Heart right ventricle (tissue), 16 donors: ENCODE measurements at regions not wholly inside any gene's neighbourhood (a gene's known extent, or its start where the extent isn't known, plus 50 kb on each side); places are given as distances from the start of the nearest gene placed in this dataset.

Experiments
- ATAC-seq, 8 donors: fragments of 200-7000 bp; cut with Tn5 transposase; one replicate each; pipeline ENCODE4 v1.9.1; 2020; ENCODE audit warnings: mild to moderate bottlenecking in 8 of 8, moderate library complexity in 8 of 8, moderate number of reproducible peaks in 1 of 8
- DNase-seq, 2 donors: peaks; one replicate each; pipeline ENCODE4 v3.0.0-alpha.2; 2020
- H3K27ac ChIP-seq, 10 donors: fragments of 200-600 bp; sonication (generic) in 2 of 10; one replicate each; pipeline versions ENCODE4 v1.5.0 to v1.8.0; 2020 to 2022; ENCODE audit warnings: mild to moderate bottlenecking in 3 of 10
- H3K27me3 ChIP-seq, 7 donors: fragments of 200-600 bp; one replicate each; pipeline ENCODE4 v1.8.0; 2021 to 2022; ENCODE audit warnings: mild to moderate bottlenecking in 2 of 7
- H3K36me3 ChIP-seq, 9 donors: fragments of 200-600 bp; sonication (generic) in 1 of 9; one replicate each; pipeline versions ENCODE4 v1.5.0 to v1.8.0; 2020 to 2022; ENCODE audit warnings: mild to moderate bottlenecking in 2 of 9
- H3K4me1 ChIP-seq, 9 donors: fragments of 200-600 bp; sonication (generic) in 1 of 9; one replicate each; pipeline versions ENCODE4 v1.5.0 to v1.8.0; 2020 to 2022; ENCODE audit warnings: mild to moderate bottlenecking in 4 of 9
- H3K4me3 ChIP-seq, 10 donors: fragments of 200-600 bp; sonication (generic) in 2 of 10; one replicate each; pipeline versions ENCODE4 v1.5.0 to v1.8.0; 2020 to 2022; ENCODE audit warnings: mild to moderate bottlenecking in 7 of 10, moderate library complexity in 2 of 10
- H3K9me3 ChIP-seq, 11 donors: fragments of 200-600 bp in 10 of 11; sonication (generic) in 2 of 11; one replicate each; pipeline versions ENCODE4 v1.5.0 to v1.8.0; 2013 to 2022; ENCODE audit warnings: mild to moderate bottlenecking in 2 of 11, control low read depth in 1 of 11, moderate library complexity in 1 of 11
- whole genome bisulfite sequencing, 2 donors: extraction: QIAGEN DNeasy Blood & Tissue Kit; methylation state at CpG; one replicate each; pipeline ENCODE4 v1.1.7; 2013; ENCODE audit warnings: inconsistent platforms in 1 of 2; 5-methylcytosine and 5-hydroxymethylcytosine counted together
- intact Hi-C, 10 donors: fragments of 100-400 bp; cut with DNase I; formaldehyde crosslinking; loops; one replicate each; pipeline versions ENCODE4 v1.11.1 to v1.14.2; 2022
- TF ChIP-seq, protein P1 (sequence below), 9 donors: fragments of 200-600 bp; sonication (generic) in 2 of 9; IDR thresholded peaks; one replicate each; pipeline versions ENCODE4 v1.5.0 to v1.8.0; 2021 to 2022; ENCODE audit warnings: antibody characterized with exemption in 9 of 9, mild to moderate bottlenecking in 5 of 9, moderate library complexity in 1 of 9
- donor health status: Arrhythmogenic right ventricular cardiomyopathy.
- donor health status: ischemic (EF 13 %, LVEDD 7.1; RV severe dilation, severe dysfunction).
- donor health status: healthy with polysubstance abuse.
- donor health status: DM: no; HTN: yes; CAD: no.
- donor health status: DM: no; HTN: no; CAD: no.
- donor health status: ischemic (EF 25% LVEDD 6.9; RV normal size, moderate dysfunction).
- donor health status: ischemic (EF 25% LVEDD 5.7; RV mildly dilated, moderate dysfunction).
- donor health status: healthy.
- donor health status: DM: yes; HTN: yes; CAD: no.
- donor health status: Ischemic cardiomyopathy.
- donor health status: ischemic (EF 35%, LVEDD 5.7; RV mildly dilated, moderate dysfunction).
- donor health status: nonischemic (EF 11% LVEDD 7.7; RV severe dilation, severe dysfunction).
- donor health status: DM: yes; HTN: yes; CAD: no.
- donor health status: PGD.
- donor health status: ischemic (EF 29% LVEDD 5.4; RV normal size, mild dysfunction).
- donor health status: nonischemic (EF 23%, LVEDD 6.1; RV moderate dilation, normal function).

DNA sequence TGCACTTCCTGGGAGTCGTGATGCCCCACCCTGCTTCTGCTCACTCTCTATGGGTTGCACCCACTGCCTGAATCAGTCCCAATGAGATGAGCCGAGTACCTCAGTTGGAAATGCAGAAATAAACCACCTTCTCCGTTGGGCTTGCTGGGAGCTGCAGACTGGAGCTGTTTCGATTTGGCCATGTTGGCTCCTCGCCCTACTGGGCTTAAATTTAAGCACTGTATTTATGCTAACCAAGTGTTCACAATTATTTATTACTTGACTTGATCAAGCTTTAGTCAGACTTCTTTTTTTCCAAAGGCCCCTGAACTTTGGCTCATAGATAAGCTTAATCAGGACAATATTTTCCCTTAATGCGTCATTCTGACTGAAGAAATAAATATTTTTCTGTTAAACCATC lies 1072.4 kb upstream of the CDH9 start:
- Histone ChIP-seq H3K4me3 (no peak overlapping the region), H3K27ac (no peak overlapping the region), H3K4me1 (no peaks in the 10 kb centered on the region), H3K27me3 (no peaks in the 10 kb centered on the region), H3K36me3 (no peaks in the 10 kb centered on the region), H3K9me3 (no peaks in the 10 kb centered on the region)
- 59 to 71% methylated on average over 6 of the region's 6 CpGs for WGBS, 2 donors
- intact Hi-C loops = no loop called here
- TF ChIP-seq, protein P1, sequence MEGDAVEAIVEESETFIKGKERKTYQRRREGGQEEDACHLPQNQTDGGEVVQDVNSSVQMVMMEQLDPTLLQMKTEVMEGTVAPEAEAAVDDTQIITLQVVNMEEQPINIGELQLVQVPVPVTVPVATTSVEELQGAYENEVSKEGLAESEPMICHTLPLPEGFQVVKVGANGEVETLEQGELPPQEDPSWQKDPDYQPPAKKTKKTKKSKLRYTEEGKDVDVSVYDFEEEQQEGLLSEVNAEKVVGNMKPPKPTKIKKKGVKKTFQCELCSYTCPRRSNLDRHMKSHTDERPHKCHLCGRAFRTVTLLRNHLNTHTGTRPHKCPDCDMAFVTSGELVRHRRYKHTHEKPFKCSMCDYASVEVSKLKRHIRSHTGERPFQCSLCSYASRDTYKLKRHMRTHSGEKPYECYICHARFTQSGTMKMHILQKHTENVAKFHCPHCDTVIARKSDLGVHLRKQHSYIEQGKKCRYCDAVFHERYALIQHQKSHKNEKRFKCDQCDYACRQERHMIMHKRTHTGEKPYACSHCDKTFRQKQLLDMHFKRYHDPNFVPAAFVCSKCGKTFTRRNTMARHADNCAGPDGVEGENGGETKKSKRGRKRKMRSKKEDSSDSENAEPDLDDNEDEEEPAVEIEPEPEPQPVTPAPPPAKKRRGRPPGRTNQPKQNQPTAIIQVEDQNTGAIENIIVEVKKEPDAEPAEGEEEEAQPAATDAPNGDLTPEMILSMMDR (IDR thresholded peaks at IDR 0.05) = no peak
- ATAC-seq (no peak), DNase-seq (no peak)

DNA sequence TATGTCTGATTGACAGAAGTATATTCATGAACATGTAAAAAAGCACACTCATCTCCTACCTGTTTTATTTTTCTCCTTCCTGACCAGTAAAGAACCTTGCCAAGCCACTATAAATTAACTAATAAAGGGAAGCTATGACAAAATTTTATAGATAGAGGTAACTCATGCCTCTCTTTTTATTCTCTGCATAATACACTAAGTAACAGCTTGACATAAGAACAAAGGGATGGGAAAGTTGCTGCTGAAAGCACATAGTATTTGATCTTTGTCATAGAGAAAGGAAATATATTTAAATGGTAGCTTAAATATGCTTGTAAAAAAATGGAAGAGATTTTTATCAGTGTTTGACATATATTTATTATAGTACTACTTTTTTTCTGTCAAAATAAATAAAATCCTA lies 1065.7 kb upstream of the CDH9 start:
- intact Hi-C loops = no loop called here
- ATAC-seq (no peak), DNase-seq (no peak)
- Histone ChIP-seq H3K27ac (no peak overlapping the region), H3K4me1 (no peaks in the 10 kb centered on the region), H3K9me3 (peaks cover 0 to 4% (median 0%) of the 10 kb centered on the region in 11 donors), H3K4me3 (no peak overlapping the region), H3K36me3 (no peaks in the 10 kb centered on the region), H3K27me3 (no peaks in the 10 kb centered on the region)
- TF ChIP-seq, protein P1 (IDR thresholded peaks at IDR 0.05) = no peak

DNA sequence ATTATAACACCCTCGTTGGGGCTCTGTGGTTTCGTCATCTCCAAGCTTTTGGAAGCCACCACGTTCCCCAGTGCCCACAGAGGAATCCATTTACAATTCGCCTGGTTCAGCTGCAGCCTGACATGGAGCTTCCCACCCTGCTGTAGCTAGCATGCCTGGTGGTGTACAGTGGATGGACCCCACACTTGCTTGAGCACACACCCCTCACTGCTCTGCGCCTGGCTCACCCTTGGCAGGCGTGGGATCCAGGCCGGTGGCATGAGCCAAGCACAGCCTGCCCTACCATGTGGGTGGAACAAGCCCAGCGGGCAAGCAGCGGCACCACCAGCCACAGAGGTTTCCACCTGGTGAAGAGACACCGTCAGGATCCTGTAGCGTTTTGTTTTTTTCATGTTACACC lies 1045.7 kb upstream of the CDH9 start:
- no peaks in the 10 kb centered on the region for H3K4me1 ChIP-seq
- DNase-seq = no peak
- H3K36me3 ChIP-seq = no peaks in the 10 kb centered on the region
- no peaks in the 10 kb centered on the region for H3K27me3 ChIP-seq
- no peak for ATAC-seq
- 85 to 87% methylated on average over 11 of the region's 11 CpGs for WGBS, 2 donors
- H3K27ac ChIP-seq = no peak overlapping the region
- H3K9me3 ChIP-seq = peaks cover 0 to 11% (median 0%) of the 10 kb centered on the region in 11 donors
- H3K4me3 ChIP-seq = no peak overlapping the region
- TF ChIP-seq, protein P1 (IDR thresholded peaks at IDR 0.05) = no peak
- intact Hi-C loops = no loop called here

DNA sequence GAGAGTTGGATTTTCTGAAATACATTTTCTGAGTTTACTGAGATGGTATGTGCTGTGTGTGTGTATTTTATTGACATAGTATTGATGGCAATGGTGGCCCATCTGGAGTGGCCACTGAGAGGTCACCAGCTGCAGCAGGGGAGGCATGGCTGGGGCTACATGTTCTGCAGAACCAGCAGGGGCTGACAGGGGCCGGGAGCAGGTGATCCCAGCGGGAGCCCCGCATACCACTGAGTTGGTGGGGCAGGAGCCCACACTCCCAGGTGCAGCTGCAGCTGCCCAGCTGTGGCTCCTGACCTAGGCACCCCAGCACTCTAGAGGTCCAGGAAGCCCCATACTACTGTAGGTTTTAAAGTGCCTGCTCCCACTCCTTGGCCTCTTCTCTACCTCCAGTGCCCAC lies 1044.2 kb upstream of the CDH9 start:
- no peaks in the 10 kb centered on the region for H3K27me3 ChIP-seq
- H3K36me3 ChIP-seq = no peaks in the 10 kb centered on the region
- 75 to 85% methylated on average over 3 of the region's 3 CpGs for WGBS, 2 donors
- ATAC-seq (no peak), DNase-seq (no peak)
- H3K4me1 ChIP-seq = no peaks in the 10 kb centered on the region
- no peak overlapping the region for H3K4me3 ChIP-seq
- TF ChIP-seq, protein P1 (IDR thresholded peaks at IDR 0.05) = no peak
- intact Hi-C loops = no loop called here
- H3K27ac ChIP-seq = no peak overlapping the region
- H3K9me3 ChIP-seq = peaks cover 0 to 22% (median 0%) of the 10 kb centered on the region in 11 donors
